ENCODE measurements at regions not wholly inside any gene's neighbourhood (a gene's known extent, or its start where the extent isn't known, plus 50 kb on each side); places are given as distances from the start of the nearest gene placed in this dataset.

DNA sequence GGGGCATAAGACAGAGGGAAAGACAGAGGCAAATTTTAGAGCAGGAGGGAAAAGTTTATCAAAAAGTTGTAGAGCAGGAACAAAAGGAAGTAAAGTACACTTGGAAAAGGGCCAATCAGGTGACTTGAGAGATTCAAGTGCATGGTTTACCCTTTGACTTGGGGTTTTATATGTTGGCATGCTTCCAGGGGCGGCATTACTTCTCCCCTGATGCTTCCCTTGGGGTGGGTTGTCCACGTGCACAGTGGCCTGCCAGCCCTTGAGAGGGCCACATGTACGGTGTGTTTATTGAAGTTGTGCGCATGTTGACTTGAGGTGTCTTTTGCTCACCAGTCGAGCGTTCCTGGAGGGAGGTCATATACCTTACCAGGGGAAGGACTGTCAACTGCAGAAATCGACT lies 259.5 kb upstream of the JARID2 start:
- TF ChIP-seq EZH2phosphoT487 (IDR thresholded peaks at IDR 0.05; ENCODE audit: borderline replicate concordance, low read depth, low read length), result no peak
- TF ChIP-seq, protein P1, sequence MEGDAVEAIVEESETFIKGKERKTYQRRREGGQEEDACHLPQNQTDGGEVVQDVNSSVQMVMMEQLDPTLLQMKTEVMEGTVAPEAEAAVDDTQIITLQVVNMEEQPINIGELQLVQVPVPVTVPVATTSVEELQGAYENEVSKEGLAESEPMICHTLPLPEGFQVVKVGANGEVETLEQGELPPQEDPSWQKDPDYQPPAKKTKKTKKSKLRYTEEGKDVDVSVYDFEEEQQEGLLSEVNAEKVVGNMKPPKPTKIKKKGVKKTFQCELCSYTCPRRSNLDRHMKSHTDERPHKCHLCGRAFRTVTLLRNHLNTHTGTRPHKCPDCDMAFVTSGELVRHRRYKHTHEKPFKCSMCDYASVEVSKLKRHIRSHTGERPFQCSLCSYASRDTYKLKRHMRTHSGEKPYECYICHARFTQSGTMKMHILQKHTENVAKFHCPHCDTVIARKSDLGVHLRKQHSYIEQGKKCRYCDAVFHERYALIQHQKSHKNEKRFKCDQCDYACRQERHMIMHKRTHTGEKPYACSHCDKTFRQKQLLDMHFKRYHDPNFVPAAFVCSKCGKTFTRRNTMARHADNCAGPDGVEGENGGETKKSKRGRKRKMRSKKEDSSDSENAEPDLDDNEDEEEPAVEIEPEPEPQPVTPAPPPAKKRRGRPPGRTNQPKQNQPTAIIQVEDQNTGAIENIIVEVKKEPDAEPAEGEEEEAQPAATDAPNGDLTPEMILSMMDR (conservative IDR thresholded peaks at IDR 0.05; ENCODE audit: low read length), result no peak
- H3K4me2 ChIP-seq (ENCODE audit: low read length), result no peak overlapping the region
- H3K9me3 ChIP-seq (ENCODE audit: low read length), result no peaks in the 10 kb centered on the region
- no peaks in the 10 kb centered on the region for H3K9me2 ChIP-seq (ENCODE audit: insufficient read depth, low read length)
- H4K20me1 ChIP-seq (ENCODE audit: insufficient read depth, low read length), result no peaks in the 10 kb centered on the region
- H2AFZ ChIP-seq (ENCODE audit: low read length), result no peak overlapping the region
- BruUV-seq (replicated peaks), result no TSS peak
- DNase-seq (ENCODE audit: low spot score), result no peak
- POLR2A ChIA-PET, result no interaction called here
- no peak overlapping the region for H3K27ac ChIP-seq (ENCODE audit: low read depth, low read length, poor library complexity, severe bottlenecking)
- intact Hi-C loops (cut with micrococcal nuclease; ENCODE audit: unreplicated experiment), result no loop called here
- H3K4me1 ChIP-seq (ENCODE audit: insufficient read depth, low read length, poor library complexity, severe bottlenecking), result no peaks in the 10 kb centered on the region
- H3K79me2 ChIP-seq (ENCODE audit: insufficient read depth, low read depth, low read length), result no peaks in the 10 kb centered on the region
- no peak overlapping the region for H3K4me3 ChIP-seq (ENCODE audit: low read depth, low read length, poor library complexity, severe bottlenecking)
- CTCF ChIA-PET (ENCODE audit: unreplicated experiment), result no interaction called here
- H3K36me3 ChIP-seq (ENCODE audit: insufficient read depth, low read length), result no peaks in the 10 kb centered on the region

DNA sequence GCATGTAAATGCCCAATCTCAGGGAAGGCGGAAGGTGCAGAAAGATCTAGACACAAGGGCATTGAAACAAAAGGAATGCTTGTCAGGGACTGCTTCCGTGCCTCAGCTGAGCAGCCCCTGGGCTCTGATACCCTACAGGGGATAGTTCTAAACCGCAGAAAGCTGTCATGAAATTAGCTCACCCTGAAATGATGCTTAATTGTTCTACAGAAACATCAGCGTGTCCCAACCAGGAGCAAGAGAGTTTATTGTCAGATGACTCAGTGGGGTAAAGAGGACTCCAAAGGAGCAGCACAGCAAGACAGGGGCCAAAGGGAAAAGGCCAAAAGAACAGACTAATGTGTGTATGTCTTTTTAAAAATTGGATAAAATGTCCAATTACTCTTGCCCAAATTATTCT lies 258.4 kb upstream of the JARID2 start:
- Histone ChIP-seq H3K9me3 (ENCODE audit: low read length) (no peaks in the 10 kb centered on the region), H2AFZ (ENCODE audit: low read length) (no peak overlapping the region), H3K4me3 (ENCODE audit: low read depth, low read length, poor library complexity, severe bottlenecking) (no peak overlapping the region), H3K36me3 (ENCODE audit: insufficient read depth, low read length) (no peaks in the 10 kb centered on the region), H3K4me1 (ENCODE audit: insufficient read depth, low read length, poor library complexity, severe bottlenecking) (no peaks in the 10 kb centered on the region), H3K79me2 (ENCODE audit: insufficient read depth, low read depth, low read length) (no peaks in the 10 kb centered on the region), H4K20me1 (ENCODE audit: insufficient read depth, low read length) (no peaks in the 10 kb centered on the region), H3K4me2 (ENCODE audit: low read length) (no peak overlapping the region), H3K9me2 (ENCODE audit: insufficient read depth, low read length) (no peaks in the 10 kb centered on the region), H3K27ac (ENCODE audit: low read depth, low read length, poor library complexity, severe bottlenecking) (no peak overlapping the region)
- no peak for DNase-seq (ENCODE audit: low spot score)
- ChIA-PET CTCF (ENCODE audit: unreplicated experiment) (no interaction called here), POLR2A (interaction anchor here (0.7 kb wide), 1 partner anchor 569 kb away, joined by 3 read pairs; no protein-coding TSS in a partner anchor)
- no peak for TF ChIP-seq EZH2phosphoT487 (IDR thresholded peaks at IDR 0.05; ENCODE audit: borderline replicate concordance, low read depth, low read length)
- TF ChIP-seq, protein P1 (conservative IDR thresholded peaks at IDR 0.05; ENCODE audit: low read length), result no peak
- BruUV-seq (replicated peaks), result no TSS peak
- intact Hi-C loops (cut with micrococcal nuclease; ENCODE audit: unreplicated experiment), result no loop called here

DNA sequence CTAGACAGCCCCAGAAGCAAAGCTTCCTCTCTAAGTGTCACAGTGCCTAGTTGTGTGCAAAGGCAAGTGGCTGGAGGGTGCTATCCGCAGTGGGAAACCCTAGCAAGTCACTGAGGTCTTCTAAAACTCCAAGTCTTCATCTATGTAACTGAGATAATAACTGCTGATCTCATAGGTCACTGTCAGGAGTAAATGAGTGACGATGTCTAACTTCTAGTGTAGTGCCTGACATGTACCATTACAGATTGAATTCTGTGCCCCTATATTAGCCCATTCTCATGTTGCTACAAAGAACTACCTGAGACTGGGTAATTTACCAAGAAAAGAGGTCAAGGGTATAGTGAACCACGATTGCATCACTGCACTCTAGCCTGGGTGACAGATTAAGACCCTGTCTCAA lies 253.5 kb upstream of the JARID2 start:
- no peaks in the 10 kb centered on the region for H3K9me2 ChIP-seq (ENCODE audit: insufficient read depth, low read length)
- ChIA-PET POLR2A (no interaction called here), CTCF (ENCODE audit: unreplicated experiment) (no interaction called here)
- no peaks in the 10 kb centered on the region for H3K9me3 ChIP-seq (ENCODE audit: low read length)
- H3K4me3 ChIP-seq (ENCODE audit: low read depth, low read length, poor library complexity, severe bottlenecking), result no peak overlapping the region
- no peaks in the 10 kb centered on the region for H3K4me1 ChIP-seq (ENCODE audit: insufficient read depth, low read length, poor library complexity, severe bottlenecking)
- intact Hi-C loops (cut with micrococcal nuclease; ENCODE audit: unreplicated experiment), result no loop called here
- no TSS peak for BruUV-seq (replicated peaks)
- H4K20me1 ChIP-seq (ENCODE audit: insufficient read depth, low read length), result no peaks in the 10 kb centered on the region
- H3K27ac ChIP-seq (ENCODE audit: low read depth, low read length, poor library complexity, severe bottlenecking), result no peak overlapping the region
- no peak overlapping the region for H2AFZ ChIP-seq (ENCODE audit: low read length)
- no peak for DNase-seq (ENCODE audit: low spot score)
- no peaks in the 10 kb centered on the region for H3K79me2 ChIP-seq (ENCODE audit: insufficient read depth, low read depth, low read length)
- H3K4me2 ChIP-seq (ENCODE audit: low read length), result no peak overlapping the region
- H3K36me3 ChIP-seq (ENCODE audit: insufficient read depth, low read length), result no peaks in the 10 kb centered on the region
- TF ChIP-seq, protein P1 (conservative IDR thresholded peaks at IDR 0.05; ENCODE audit: low read length), result no peak
- no peak for TF ChIP-seq EZH2phosphoT487 (IDR thresholded peaks at IDR 0.05; ENCODE audit: borderline replicate concordance, low read depth, low read length)
